Kidney capillary endothelial cell (primary cell): ENCODE measurements at regions not wholly inside any gene's neighbourhood (a gene's known extent, or its start where the extent isn't known, plus 50 kb on each side); places are given as distances from the start of the nearest gene placed in this dataset.
"Not testable (repeated sequence)": the region's sequence is repeated elsewhere in the genome, so short reads cannot be mapped to it uniquely, and the experiment has no call there.

Experiments used
- DNase-seq: peaks from one replicate; pipeline ENCODE4 v3.0.0-alpha.2; 2018; ENCODE audit warnings: low spot score

- DNase-seq, result no peak
Observed at GRCh38 chr2:207363761-207364290, 165.9 kb upstream of the CREB1 start.

GRCh38 chr2:207370646-207371045 lies 159.1 kb upstream of the CREB1 start:
- no peak for DNase-seq

- no peak for DNase-seq
Observed at GRCh38 chr2:207371877-207372276, 157.9 kb upstream of the CREB1 start.

- DNase-seq, result no peak
Observed at GRCh38 chr2:207372483-207372882, 157.3 kb upstream of the CREB1 start.

GRCh38 chr2:207375207-207375875 lies 154.4 kb upstream of the CREB1 start:
- DNase-seq, result no peak

GRCh38 chr2:207378620-207379019 lies 151.1 kb upstream of the CREB1 start:
- not testable (repeated sequence) for DNase-seq

- DNase-seq, result no peak
Observed at GRCh38 chr2:207385076-207385475, 144.7 kb upstream of the CREB1 start.

- DNase-seq, result peak; percentile 63
Observed at GRCh38 chr2:207385903-207386302, 143.9 kb upstream of the CREB1 start.

- no peak for DNase-seq
Observed at GRCh38 chr2:207387001-207387571, 142.7 kb upstream of the CREB1 start.

GRCh38 chr2:207390302-207391095 lies 139.3 kb upstream of the CREB1 start:
- no peak for DNase-seq

GRCh38 chr2:207394203-207394781 lies 135.5 kb upstream of the CREB1 start:
- peak; percentile 19 for DNase-seq

GRCh38 chr2:207394812-207395534 lies 134.8 kb upstream of the CREB1 start:
- DNase-seq, result peak; percentile 100

- DNase-seq, result no peak
Observed at GRCh38 chr2:207395535-207396251, 134.1 kb upstream of the CREB1 start.

GRCh38 chr2:207397917-207398655 lies 131.7 kb upstream of the CREB1 start:
- no peak for DNase-seq

- DNase-seq, result no peak
Observed at GRCh38 chr2:207399301-207399700, 130.5 kb upstream of the CREB1 start.

GRCh38 chr2:207401338-207401737 lies 128.4 kb upstream of the CREB1 start:
- no peak for DNase-seq

- DNase-seq, result no peak
Observed at GRCh38 chr2:207403141-207403540, 126.6 kb upstream of the CREB1 start.

- DNase-seq, result no peak
Observed at GRCh38 chr2:207403950-207404349, 125.8 kb upstream of the CREB1 start.

GRCh38 chr2:207405150-207405549 lies 124.6 kb upstream of the CREB1 start:
- DNase-seq, result no peak

- DNase-seq, result no peak
Observed at GRCh38 chr2:207408086-207408794, 121.5 kb upstream of the CREB1 start.
